HG03159 (cell line): ENCODE measurements at regions not wholly inside any gene's neighbourhood (a gene's known extent, or its start where the extent isn't known, plus 50 kb on each side); places are given as distances from the start of the nearest gene placed in this dataset.
"Not testable (repeated sequence)": the region's sequence is repeated elsewhere in the genome, so short reads cannot be mapped to it uniquely, and the experiment has no call there.

Experiments used
- ATAC-seq: cut with Tn5 transposase; IDR thresholded peaks from one replicate; pipeline ENCODE4 v1.9.1; 2021; ENCODE audit warnings: mild to moderate bottlenecking, moderate library complexity; ENCODE audit not compliant: unreplicated experiment

DNA sequence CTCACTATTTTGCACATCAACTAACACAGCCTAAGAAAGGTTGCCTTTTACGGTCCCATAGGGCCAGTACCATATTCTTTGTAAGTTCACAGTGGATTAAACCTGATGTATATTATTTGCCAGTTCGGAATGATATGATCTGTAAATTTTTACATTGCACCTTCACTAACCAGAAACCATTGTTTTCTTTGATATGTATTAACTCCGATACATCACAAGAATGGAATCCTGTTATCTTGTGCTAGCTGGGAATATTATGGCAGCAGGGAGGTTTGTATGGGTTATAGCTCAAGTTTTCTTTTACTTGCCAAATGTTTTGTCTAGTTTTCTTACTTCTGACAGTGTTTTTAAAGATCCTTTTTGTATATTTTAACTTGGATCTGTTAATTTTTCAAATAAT lies 51.4 kb upstream of the S1PR1 start:
- no peak for ATAC-seq

DNA sequence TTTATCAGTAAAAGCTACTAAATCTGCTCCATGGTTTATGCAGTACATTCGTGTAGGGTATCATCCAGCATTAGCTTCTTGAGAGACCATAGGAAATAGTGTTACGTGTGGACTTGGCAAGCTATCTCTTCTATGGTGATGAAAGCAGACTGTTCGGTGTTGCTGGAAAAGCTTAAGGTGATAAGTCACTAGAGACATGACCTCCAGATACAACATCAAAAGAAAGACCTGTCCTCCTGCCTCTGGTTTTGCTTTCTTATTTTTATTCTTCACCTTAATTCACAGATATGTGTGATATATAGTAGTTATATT lies 53.5 kb upstream of the S1PR1 start:
- ATAC-seq: no peak

DNA sequence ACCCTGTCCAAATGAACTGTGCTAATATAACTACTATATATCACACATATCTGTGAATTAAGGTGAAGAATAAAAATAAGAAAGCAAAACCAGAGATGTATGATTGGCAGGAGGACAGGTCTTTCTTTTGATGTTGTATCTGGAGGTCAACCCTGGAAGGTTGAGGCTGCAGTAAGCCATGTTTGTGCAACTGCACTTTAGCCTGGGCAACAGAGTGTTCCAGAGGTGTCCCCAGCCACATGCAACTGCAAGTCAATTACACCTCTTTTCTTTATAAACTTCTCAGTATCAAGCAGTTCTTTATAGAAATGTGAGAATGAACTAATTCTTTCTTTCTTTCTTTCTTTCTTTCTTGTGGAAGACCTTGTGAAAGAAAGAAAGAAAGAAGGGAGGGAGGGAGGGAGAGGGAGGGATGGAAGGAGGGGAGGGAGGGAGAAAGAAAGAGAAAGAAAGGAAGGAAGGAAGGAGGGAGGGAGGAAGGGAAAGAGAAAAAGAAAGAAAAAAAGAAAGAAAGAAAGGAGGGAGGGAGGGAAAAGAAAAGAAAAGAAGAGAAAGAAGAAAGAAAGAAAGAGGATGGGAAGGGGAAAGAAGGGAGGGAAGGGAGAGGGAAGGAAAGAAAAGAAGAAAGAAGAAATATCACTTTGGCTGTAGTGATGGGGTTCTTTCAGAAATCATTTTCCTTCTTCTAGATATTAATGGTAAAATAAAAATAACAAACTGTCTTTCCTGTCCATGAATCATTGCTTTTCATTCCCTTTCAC lies 54.0 kb upstream of the S1PR1 start:
- ATAC-seq: no peak

DNA sequence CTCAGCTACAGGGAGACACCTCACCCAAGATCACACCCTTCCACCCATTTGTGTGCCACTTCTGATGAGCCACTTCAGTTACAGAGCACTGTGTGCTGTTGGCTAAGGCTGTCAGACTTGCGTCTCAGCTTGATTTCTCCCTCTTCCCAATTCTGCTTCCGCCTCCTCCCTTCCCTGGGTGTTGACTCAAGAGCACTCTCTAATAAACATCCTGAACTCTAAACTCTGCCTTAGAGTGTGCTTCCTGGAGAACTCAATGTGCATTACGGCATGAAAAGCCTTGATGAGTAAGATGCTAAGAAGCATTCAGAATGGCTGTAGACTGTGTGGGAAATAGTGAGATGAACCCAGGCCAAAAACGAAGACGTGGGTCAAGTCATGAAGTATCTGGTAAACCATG lies 54.9 kb upstream of the S1PR1 start:
- no peak for ATAC-seq

DNA sequence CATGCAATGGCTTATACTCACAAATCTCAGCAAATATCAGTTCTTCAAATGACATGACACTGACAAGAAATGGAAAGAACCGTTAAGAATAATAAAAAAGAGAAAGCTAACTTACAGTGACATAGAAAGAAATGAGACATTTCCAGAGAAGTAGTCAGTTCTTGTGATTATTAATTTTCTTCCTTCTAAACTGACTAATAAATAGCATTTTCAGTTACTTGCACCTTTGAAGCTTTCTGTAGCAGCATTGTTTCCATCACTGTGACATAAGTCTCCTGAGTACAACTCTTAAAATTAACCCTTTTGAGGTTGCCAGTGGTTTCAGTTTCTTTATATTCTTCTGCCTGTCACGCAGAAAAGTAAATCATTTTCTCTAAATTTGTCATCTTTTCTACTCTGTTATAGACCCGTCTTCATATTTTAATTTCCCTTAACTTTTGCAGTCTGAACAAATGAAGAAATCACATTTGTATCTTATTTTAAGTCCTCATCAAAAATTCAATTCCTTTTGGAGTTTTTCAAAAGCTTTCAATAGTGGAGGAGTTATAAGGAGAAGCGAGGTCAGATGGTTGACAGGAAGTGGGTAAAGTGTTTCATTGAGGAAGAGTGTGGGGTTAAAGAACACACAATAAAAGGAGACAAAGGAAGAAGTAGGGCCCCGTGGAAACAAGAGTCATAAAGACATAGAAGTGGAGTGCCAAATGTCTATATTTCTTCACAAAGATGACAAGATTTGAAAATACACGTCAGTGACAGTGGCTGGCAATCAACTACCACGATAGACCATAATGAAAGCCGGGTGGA lies 57.9 kb upstream of the S1PR1 start:
- ATAC-seq: peak; percentile 94

DNA sequence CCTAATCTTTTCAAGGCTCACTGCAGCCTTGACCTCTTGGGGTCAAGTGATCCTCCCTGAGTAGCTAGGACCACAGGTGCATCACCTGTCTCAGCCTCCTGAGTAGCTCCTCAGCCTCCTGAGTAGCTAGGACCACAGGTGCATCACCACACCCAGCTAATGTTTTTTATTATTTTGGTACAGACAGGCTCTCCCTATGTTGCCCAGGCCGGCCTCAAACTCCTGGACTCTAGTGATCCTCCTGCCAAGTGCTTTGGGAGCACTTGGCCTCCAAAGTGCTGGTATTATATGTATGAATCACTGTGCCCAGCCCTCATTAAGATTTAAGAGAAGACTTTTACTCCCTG lies 58.5 kb upstream of the S1PR1 start:
- ATAC-seq: no peak

DNA sequence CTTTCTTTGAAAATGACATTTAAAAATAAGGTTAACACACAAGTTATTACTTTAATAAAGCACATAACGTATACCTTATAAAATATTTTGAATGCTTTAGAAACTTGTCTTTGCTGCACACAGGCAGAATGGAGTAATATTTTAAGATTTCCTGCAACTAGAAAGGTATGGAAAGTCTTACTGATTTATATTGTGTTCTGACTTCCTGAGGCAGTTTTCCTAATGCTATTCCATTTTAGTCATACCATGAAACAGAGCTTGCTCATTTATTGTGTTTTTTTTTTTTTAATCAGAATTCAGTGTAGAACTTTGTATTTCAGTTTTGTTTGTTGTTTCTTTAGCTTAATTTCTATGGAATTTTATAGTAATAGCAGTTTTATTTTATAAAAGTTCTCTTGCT lies 60.9 kb upstream of the S1PR1 start:
- no peak for ATAC-seq

DNA sequence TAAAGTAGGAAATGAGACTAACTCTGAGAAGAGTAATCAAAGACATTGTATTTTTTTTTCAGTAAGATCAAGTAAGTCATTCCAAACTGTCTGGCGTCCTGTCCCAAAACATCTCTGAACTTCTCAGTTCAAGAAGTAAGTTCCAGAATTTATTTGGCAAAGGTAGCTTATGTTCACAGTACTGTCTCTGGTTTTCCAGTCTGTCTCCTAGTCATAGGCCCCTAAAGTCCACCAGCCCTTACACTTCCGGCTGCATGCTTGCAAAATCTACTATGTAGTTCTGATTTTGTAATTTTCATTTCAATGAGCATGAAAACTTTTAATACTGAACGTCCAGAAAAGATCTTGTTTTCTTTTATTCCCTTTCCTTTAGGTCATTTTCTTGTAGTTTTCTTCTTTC lies 61.4 kb upstream of the S1PR1 start:
- ATAC-seq: no peak

DNA sequence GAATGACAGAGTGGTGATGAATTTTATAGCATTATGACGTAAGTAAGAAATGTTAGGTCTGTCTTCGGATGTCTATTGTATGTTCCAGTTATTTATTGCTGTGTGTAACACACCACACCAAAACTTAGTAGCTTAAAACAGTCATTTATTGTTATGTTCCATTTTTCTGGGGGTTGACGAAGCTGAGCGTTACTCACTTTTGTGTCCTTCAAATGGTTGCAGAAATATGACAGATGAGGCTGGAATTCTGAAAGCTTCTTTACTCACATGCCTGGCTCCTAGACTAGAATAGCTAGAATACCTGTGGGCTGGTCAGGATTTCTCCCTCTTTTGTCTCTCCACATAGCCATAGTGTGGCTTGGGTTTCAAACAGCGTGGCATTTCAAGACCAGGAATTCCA lies 62.1 kb upstream of the S1PR1 start:
- no peak for ATAC-seq

DNA sequence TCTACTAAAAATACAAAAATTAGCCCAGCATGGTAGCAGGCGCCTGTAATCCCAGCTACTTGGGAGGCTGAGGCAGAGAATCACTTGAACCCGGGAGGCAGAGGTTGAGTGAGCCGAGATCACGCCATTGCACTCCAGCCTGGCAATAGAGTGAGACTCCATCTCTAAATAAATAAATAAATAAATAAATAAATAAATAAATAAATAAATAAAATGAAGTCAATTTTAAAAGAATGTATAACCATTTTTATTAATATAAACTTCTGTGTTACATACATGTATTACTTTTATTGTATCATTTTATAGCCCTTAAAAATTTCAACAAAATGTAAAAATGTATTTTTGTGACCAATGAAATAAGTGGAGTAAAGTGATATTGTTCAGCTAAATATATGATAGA lies 62.5 kb upstream of the S1PR1 start:
- ATAC-seq: not testable (repeated sequence)

DNA sequence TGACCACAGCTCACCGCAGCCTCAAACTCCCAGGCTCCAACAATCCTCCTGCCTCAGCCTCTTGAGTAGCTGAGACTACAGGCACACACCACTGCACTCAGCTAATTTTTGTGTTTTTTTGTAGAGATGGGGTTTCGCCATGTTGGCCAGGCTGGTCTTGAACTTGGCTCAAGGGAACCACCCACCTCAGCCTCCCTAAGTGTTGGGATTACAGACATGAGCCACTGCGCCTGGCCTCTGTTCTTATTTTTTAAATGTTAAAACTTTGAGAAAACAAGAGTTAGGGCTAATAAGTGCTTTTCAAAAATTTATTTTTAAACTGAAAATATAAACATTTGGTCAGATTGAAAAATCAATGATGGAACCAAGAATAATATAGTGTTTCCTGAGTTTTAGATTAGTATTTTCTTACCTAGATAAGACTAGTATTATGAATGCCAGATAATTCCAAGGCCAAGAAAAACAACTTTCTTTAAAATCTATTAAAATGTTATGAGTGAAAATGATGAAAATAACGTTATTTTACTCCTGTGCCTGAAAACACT lies 66.2 kb upstream of the S1PR1 start:
- ATAC-seq: no peak

DNA sequence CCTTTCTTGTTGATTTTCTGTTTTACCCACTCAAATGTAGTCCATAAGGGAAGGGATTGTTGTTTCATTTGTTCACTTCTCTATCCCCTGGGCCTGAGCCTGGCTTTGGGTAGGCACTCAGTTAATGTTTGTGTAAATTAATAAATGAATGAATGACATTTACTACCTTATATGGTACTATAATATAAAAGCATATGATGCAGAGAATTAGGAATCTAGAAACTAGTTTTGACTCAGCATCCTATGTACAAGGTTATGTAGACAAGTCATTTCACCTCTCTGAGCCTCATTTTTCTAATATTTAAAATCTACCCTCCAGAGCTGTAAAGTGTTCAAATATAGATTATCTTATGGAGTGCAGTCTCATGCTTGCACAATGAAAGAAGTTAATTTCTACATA lies 68.9 kb upstream of the S1PR1 start:
- peak; percentile 78 for ATAC-seq

DNA sequence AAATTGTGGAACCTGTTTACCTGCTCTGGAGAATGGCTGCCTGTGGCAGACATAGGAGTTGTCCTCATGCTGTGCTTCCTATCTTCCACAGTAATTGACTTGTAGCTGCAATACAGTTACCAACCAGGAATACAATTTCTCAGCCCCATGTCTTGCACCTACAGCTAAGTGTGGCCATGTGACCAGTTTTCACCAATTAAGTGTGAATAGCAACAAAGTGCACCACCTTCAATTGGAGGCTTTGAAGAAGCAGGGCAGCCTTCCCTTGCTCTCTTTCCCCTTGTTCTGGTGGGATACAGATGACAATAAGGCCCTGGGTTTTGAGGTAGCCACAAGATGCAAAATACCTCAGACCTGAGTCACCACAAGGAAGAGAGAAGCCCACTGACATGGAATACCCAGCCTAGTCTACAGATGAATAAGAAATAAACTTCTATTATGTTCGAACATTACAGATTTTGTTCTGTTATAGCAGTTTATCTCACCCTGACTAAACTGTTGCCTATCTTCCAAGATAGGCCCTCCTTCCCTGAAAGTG lies 70.2 kb upstream of the S1PR1 start:
- ATAC-seq: no peak

DNA sequence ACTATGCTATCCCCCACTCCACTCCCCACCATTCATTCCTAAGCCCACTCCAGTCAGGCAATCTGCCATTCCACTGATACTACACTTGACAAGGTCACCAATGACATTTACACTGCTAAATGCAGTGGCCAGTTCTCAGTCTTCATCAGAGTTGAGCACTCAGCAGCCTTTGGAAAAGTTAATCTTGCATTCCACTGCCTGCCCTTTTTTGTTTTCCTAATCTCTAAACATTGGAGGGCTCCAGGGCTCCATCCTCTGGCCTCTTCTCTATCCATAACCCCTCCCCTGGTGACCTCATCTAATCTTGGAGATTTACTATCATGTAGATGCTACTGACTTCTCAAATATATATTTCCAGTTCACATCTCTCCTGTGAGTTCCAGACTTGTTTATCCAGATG lies 70.9 kb upstream of the S1PR1 start:
- ATAC-seq: no peak

DNA sequence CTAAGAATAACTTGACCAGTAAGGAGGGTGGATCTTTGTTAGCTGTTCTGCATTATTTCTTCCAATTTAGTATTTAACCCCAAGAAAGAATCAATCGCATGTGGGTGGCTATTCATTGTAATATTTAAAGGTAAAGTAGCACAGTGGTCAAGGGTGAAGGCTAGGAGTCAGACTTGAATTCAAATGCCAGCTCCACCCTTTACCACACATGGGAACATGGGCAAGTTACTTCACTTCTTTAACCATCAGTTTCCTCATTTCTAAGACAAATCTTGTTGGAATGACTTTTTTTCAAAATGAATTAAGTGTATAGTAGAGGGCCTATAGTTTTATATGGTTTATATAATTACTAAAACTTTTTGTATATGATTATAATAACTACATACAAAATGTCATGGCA lies 71.3 kb upstream of the S1PR1 start:
- no peak for ATAC-seq

DNA sequence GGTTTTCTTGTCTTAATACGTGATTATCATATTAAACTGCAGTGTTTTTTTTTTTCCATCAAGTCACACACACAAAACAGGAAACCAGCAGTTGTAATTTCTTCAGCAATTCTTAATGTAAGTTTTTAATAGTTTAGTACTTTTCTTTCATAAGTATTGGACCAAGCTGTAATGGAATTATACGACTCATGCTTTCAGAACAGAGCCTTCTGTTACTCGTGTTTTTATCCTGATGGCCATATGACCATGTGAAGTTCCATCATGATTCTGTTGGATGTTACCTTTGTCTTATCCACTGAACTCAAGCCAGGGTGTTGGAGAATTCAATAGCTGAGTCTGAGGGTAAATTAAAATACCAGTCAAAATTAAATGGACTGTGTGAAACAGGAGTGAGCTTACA lies 72.0 kb upstream of the S1PR1 start:
- ATAC-seq: no peak

DNA sequence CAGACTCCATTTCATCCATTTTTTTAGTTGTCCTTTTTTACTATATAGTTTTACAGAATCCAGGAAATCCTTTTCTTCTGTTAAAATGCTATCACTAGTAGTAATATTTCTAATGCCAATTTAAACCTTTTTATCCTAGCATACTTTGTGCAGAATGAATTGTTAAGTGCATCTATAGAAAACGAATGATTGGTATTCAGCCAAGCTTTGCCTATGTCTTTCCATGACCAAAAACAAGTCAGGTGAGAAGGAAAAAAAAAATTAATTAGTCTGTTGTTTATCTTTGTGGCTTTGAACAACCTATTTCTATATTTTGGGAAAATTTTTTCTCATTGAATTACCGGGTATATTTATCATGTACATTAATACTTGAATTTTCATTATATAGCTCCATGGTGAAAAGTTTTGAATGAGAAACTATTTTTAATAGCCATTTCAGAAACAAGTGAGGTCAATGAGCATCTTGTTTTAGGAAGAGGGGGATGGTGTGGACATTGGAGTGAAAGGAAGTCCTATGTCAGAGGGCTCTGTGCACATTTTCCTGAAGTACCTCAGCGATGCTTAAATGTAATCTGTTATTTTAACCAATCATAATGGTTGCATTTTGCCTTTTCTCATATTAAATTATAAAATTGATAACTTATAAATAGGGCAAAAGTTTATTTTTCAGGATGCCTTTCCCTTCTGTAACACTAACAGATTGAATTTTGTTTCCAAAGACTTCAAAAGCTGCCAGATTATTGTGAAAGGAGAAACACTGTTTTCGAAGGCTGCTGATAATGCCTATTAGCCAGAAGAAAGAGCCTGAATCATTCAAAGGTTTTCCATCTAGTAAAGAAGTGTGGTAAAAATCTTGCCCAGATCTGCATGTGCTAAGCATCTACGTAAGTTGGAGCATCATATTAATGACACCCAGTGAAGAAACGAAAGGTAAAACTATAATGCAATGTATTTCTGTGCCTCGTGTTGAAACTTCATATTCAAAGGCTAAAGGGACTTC lies 73.8 kb upstream of the S1PR1 start:
- ATAC-seq: no peak

DNA sequence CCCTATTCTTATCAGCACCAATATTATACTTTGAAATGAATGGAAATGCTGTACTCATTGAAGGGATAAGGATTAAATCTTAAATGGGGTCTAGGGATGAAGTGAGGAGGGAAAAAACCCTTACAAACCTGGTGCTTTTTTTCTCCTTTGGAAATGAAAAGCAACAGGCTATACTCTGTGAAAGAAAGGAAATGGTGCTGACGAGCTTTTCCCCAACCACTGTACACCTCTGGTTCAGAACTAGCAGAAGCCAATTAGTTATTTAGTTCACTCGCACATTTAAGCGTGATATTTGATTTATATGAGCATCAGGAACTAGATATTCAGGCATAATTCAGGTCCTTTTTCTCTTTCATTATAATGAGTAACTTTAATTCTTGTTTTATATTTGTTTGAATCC lies 74.5 kb upstream of the S1PR1 start:
- ATAC-seq: no peak

DNA sequence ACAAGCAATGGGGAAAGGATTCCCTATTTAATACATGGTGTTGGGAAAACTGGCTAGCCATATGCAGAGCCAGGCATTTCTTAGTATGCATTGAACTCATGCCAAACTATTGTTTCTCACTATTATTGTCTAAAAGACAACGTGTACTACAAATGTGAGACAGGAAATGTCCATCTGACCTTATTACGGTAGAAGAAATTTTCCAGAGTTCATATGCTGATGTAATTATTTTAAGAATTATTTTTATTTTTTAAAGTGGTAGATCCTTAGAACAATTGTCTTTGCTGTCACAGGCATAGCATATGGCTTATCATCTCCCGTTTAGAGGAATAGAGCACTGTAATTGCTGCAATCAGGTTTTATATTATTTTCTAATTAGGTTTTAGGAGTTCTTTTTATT lies 75.2 kb upstream of the S1PR1 start:
- no peak for ATAC-seq

DNA sequence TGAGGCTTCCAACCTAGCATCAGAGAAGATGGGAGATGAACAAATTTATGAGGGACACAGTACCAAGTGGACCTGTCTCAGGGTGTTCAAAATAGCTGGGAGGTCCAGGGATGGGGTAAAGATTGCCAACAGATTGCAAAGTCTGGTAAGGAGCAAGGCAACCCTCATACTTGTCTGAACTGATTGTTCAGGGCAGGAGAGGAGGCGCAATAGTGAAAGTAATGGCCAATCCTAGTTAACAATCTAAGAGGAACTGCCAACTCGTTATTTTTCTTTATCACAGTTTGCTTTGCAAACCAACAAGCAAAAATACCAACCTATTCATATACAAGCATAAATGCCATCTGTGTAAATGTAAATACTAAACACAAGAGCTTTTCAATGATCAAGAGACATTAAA lies 78.4 kb upstream of the S1PR1 start:
- ATAC-seq: peak; percentile 54

DNA sequence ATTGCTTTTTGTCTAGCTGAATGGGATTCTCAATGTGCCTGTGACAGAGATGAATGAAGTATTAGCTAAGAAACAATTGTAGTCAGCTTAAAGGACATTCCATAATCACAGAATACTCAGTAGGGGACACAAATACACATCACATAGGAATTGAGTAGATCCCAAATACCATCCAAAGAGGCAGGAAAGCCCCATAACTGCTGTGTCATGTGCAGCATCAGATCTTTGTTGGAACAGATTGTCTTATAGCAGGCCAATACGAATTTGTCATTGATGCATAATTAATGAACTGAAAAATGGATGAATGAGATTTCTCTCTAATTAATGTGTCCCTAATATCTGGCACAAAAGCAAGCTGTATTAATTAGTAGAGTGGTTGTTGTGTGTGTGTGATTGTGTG lies 82.3 kb upstream of the S1PR1 start:
- ATAC-seq: no peak
